Breast epithelium (tissue), 4 donors: ENCODE measurements at regions not wholly inside any gene's neighbourhood (a gene's known extent, or its start where the extent isn't known, plus 50 kb on each side); places are given as distances from the start of the nearest gene placed in this dataset.

Experiments used
- DNase-seq, 2 donors: peaks; one replicate each; pipeline ENCODE4 v3.0.0-alpha.2; 2019; ENCODE audit warnings: low spot score in 2 of 2
- H3K27ac ChIP-seq, 2 donors: fragments of 200-600 bp; sonication (generic) in 1 of 2; one replicate each; pipeline ENCODE4 v1.5.1; 2016 to 2019; ENCODE audit warnings: mild to moderate bottlenecking in 1 of 2
- H3K27me3 ChIP-seq, 2 donors: fragments of 200-600 bp; sonication (generic) in 1 of 2; one replicate each; pipeline versions ENCODE4 v1.5.1 to v1.6.0; 2017 to 2019; ENCODE audit warnings: control low read depth in 1 of 2, mild to moderate bottlenecking in 1 of 2
- H3K36me3 ChIP-seq: fragments of 200-600 bp; one replicate; pipeline ENCODE4 v1.5.1; 2019
- H3K4me1 ChIP-seq, 2 donors: fragments of 200-600 bp; sonication (generic); one replicate each; pipeline ENCODE4 v1.5.1; 2016 to 2019; ENCODE audit warnings: control low read depth in 1 of 2
- H3K4me3 ChIP-seq, 3 donors: fragments of 200-600 bp; sonication (generic); 1 replicate in 2 of 3; 2 replicates in 1 of 3; pipeline ENCODE4 v1.5.1; 2016 to 2019; ENCODE audit warnings: mild to moderate bottlenecking in 3 of 3, moderate library complexity in 2 of 3
- H3K9me3 ChIP-seq, 2 donors: fragments of 200-600 bp; sonication (generic) in 1 of 2; one replicate each; pipeline ENCODE4 v1.5.1; 2016 to 2019; ENCODE audit warnings: control low read depth in 1 of 2
- CTCF ChIP-seq, 3 donors: fragments of 450-650 bp; IDR thresholded peaks; one replicate each; pipeline ENCODE4 v1.5.1; 2016 to 2017; ENCODE audit warnings: antibody characterized with exemption in 3 of 3, mild to moderate bottlenecking in 3 of 3, moderate library complexity in 3 of 3
- POLR2A ChIP-seq: fragments of 450-650 bp; IDR thresholded peaks from one replicate; pipeline ENCODE4 v1.6.1; 2016; ENCODE audit warnings: antibody characterized with exemption, mild to moderate bottlenecking, moderate library complexity
- POLR2AphosphoS5 ChIP-seq, 3 donors: sonication (generic); formaldehyde crosslinking; IDR thresholded peaks; one replicate each; pipeline ENCODE4 v1.6.1; 2017; ENCODE audit warnings: antibody characterized with exemption in 3 of 3
- intact Hi-C: fragments of 100-400 bp; cut with DNase I; formaldehyde crosslinking; loops from one replicate; pipeline ENCODE4 v1.15.1; 2023; ENCODE audit warnings: low total_unique reads

GRCh38 chr4:14465507-14465906 is 536.8 kb upstream of the CPEB2 start:
- TF ChIP-seq POLR2A = no peak
- no peak for TF ChIP-seq POLR2AphosphoS5 (IDR thresholded peaks at IDR 0.05)
- no peak for TF ChIP-seq CTCF (IDR thresholded peaks at IDR 0.05)
- Histone ChIP-seq H3K27me3 (no peaks in the 10 kb centered on the region), H3K27ac (no peak overlapping the region), H3K36me3 (no peaks in the 10 kb centered on the region), H3K4me1 (no peaks in the 10 kb centered on the region), H3K9me3 (no peaks in the 10 kb centered on the region), H3K4me3 (no peak overlapping the region)
- intact Hi-C loops = no loop called here
- DNase-seq = no peak

DNA sequence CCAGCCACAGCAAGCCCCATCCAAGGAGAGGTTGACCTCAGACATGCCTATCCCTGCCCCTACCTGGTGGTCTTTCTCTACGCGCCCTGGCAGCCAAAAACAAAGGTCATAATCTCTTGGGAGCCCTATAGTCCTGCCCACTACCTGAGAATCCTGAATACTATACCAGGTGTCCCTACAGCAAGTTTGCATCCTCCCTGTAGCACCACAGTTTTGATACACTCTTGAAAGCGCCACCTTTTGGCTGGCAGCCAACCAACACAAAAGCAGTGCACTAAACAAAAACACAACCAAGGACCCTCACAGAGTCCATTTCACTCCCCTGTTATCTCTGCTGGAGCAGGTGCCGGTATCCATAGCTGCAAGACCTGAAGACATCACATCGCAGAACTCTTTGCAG is 523.8 kb upstream of the CPEB2 start:
- H3K27ac ChIP-seq = no peak overlapping the region
- no peaks in the 10 kb centered on the region for H3K36me3 ChIP-seq
- H3K4me1 ChIP-seq = no peaks in the 10 kb centered on the region
- no peak for TF ChIP-seq POLR2AphosphoS5 (IDR thresholded peaks at IDR 0.05)
- no peak for TF ChIP-seq CTCF (IDR thresholded peaks at IDR 0.05)
- no peak for TF ChIP-seq POLR2A
- no peak overlapping the region for H3K4me3 ChIP-seq
- H3K27me3 ChIP-seq = no peaks in the 10 kb centered on the region
- no peaks in the 10 kb centered on the region for H3K9me3 ChIP-seq
- no peak for DNase-seq
- intact Hi-C loops = no loop called here

DNA sequence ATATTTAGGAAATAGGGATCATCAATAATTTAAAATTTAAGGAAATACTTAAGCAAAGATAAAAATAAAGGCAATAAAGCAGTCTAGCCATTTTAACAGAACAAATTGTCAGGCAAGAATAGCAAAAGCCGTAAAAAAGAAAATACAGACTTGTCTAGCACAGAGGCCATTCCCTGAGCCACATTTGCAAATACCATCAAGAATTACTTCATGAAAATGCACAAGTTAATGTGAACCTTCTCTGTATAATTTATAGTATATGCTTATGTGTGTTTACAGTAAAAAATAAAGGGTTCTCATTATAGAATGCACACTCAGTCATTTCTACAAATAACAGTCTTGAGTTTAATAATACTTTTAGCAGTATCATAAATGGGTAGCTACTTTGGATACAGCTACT is 505.9 kb upstream of the CPEB2 start:
- H3K9me3 ChIP-seq = no peaks in the 10 kb centered on the region
- intact Hi-C loops = no loop called here
- DNase-seq = no peak
- no peaks in the 10 kb centered on the region for H3K27me3 ChIP-seq
- TF ChIP-seq CTCF (IDR thresholded peaks at IDR 0.05) (no peak), POLR2AphosphoS5 (IDR thresholded peaks at IDR 0.05) (no peak), POLR2A (no peak)
- no peak overlapping the region for H3K27ac ChIP-seq
- H3K4me3 ChIP-seq = no peak overlapping the region
- no peaks in the 10 kb centered on the region for H3K36me3 ChIP-seq
- H3K4me1 ChIP-seq = no peaks in the 10 kb centered on the region

DNA sequence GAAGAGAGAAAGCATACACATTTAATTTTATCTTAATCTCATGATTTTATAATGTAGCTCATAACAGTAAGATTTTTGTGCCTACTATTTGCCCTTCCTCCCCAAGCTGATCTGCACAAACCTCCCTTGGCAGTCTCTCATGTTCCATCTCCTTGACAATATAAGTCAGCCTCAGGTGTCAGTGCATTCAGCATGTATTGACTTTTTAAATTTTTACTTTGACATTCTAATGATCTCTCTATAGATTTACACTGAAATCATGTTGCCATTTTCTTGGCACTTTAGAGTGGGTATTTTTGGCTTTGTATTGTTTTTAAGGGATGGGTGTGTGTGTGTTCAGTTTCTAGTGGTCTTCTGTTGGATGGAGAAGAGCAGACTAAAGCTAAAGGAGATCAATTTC is 505.3 kb upstream of the CPEB2 start:
- TF ChIP-seq POLR2AphosphoS5 (IDR thresholded peaks at IDR 0.05) (no peak), POLR2A (no peak), CTCF (IDR thresholded peaks at IDR 0.05) (no peak)
- Histone ChIP-seq H3K36me3 (no peaks in the 10 kb centered on the region), H3K27ac (no peak overlapping the region), H3K27me3 (no peaks in the 10 kb centered on the region), H3K4me1 (no peaks in the 10 kb centered on the region), H3K4me3 (no peak overlapping the region), H3K9me3 (no peaks in the 10 kb centered on the region)
- intact Hi-C loops = no loop called here
- no peak for DNase-seq

DNA sequence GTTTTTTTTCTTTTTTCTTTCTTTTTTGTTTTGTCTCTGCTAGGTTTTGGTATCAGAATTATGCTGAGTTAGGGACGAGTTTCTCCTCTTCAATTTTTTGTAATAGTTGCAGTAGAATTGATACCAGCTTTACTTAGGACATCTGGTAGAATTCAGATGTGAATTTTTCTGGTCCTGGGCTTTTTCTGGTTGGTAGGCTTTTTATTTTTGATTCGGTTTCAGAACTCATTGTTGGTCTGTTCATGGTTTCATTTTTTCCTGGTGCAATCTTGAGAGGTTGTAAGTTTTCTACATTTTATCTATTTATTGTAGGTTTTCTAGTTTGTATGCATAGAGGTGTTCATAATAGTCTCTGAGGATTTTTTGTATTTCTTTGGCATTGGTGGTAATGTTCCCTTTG is 498.1 kb upstream of the CPEB2 start:
- H3K27me3 ChIP-seq = no peaks in the 10 kb centered on the region
- no peak overlapping the region for H3K27ac ChIP-seq
- no peak for DNase-seq
- TF ChIP-seq CTCF (IDR thresholded peaks at IDR 0.05) (no peak), POLR2AphosphoS5 (IDR thresholded peaks at IDR 0.05) (no peak), POLR2A (no peak)
- no peaks in the 10 kb centered on the region for H3K4me1 ChIP-seq
- H3K4me3 ChIP-seq = no peak overlapping the region
- no peaks in the 10 kb centered on the region for H3K36me3 ChIP-seq
- H3K9me3 ChIP-seq = no peaks in the 10 kb centered on the region
- intact Hi-C loops = no loop called here
